GM23338 (cell line): ENCODE measurements at regions not wholly inside any gene's neighbourhood (a gene's known extent, or its start where the extent isn't known, plus 50 kb on each side); places are given as distances from the start of the nearest gene placed in this dataset.

Experiments used
- ATAC-seq: fragments of 200-7000 bp; cut with Tn5 transposase; 3 replicates; pipeline ENCODE4 v1.9.1; 2020
- DNase-seq: peaks from one replicate; pipeline ENCODE4 v3.0.0-alpha.2; 2015; ENCODE audit warnings: low spot score
- H2AFZ ChIP-seq: fragments of 200-600 bp; sonication (generic); 2 replicates; pipeline ENCODE4 v1.8.0; 2016; ENCODE audit warnings: antibody characterized with exemption, mild to moderate bottlenecking, moderate library complexity
- H3F3A ChIP-seq: fragments of 200-600 bp; sonication (generic); replicated peaks from 2 replicates; pipeline ENCODE4 v1.8.0; 2017; ENCODE audit warnings: antibody characterized with exemption, mixed run types, low read depth
- H3K27ac ChIP-seq: fragments of 200-600 bp; sonication (generic); 2 replicates; pipeline ENCODE4 v1.6.1; 2016; ENCODE audit warnings: low read depth
- H3K27me3 ChIP-seq: fragments of 200-600 bp; sonication (generic); 2 replicates; pipeline ENCODE4 v1.8.0; 2016; ENCODE audit warnings: mild to moderate bottlenecking, mixed run types, moderate library complexity; ENCODE audit not compliant: insufficient read depth
- H3K36me3 ChIP-seq: fragments of 200-600 bp; sonication (generic); 2 replicates; pipeline ENCODE4 v1.8.0; 2016; ENCODE audit warnings: mild to moderate bottlenecking; ENCODE audit not compliant: insufficient read depth
- H3K4me1 ChIP-seq: fragments of 200-600 bp; sonication (generic); 2 replicates; pipeline ENCODE4 v1.8.0; 2016; ENCODE audit warnings: mild to moderate bottlenecking, moderate library complexity; ENCODE audit not compliant: insufficient read depth
- H3K4me2 ChIP-seq: fragments of 200-600 bp; sonication (generic); 2 replicates; pipeline ENCODE4 v1.7.1; 2017; ENCODE audit warnings: mixed run types
- H3K4me3 ChIP-seq: fragments of 200-600 bp; sonication (generic); 2 replicates; pipeline ENCODE4 v1.6.1; 2016; ENCODE audit warnings: mixed run types
- H3K79me2 ChIP-seq: fragments of 200-600 bp; sonication (generic); replicated peaks from 2 replicates; pipeline ENCODE4 v1.8.0; 2017; ENCODE audit warnings: mild to moderate bottlenecking; ENCODE audit not compliant: insufficient read depth
- H3K9me2 ChIP-seq: fragments of 200-600 bp; sonication (generic); 2 replicates; pipeline ENCODE4 v1.8.0; 2017; ENCODE audit not compliant: insufficient read depth
- H4K20me1 ChIP-seq: fragments of 200-600 bp; sonication (generic); replicated peaks from 2 replicates; pipeline ENCODE4 v1.8.0; 2017; ENCODE audit warnings: mild to moderate bottlenecking; ENCODE audit not compliant: insufficient read depth
- H3K27ac Mint-ChIP-seq: 2 replicates; pipeline ENCODE4 v1.8.0; 2020; ENCODE audit warnings: inconsistent platforms, mild to moderate bottlenecking, moderate library complexity, mixed read lengths
- H3K27me3 Mint-ChIP-seq: 3 replicates; pipeline ENCODE4 v1.8.0; 2022; ENCODE audit warnings: low read depth, mild to moderate bottlenecking, moderate library complexity, mixed read lengths, inconsistent platforms; ENCODE audit not compliant: insufficient read depth, poor library complexity
- H3K36me3 Mint-ChIP-seq: 3 replicates; pipeline ENCODE4 v1.8.0; 2021; ENCODE audit warnings: low read depth, mild to moderate bottlenecking, inconsistent platforms, moderate library complexity, mixed read lengths
- H3K4me1 Mint-ChIP-seq: 3 replicates; pipeline ENCODE4 v1.8.0; 2020; ENCODE audit warnings: mild to moderate bottlenecking, inconsistent platforms, mixed read lengths
- H3K4me3 Mint-ChIP-seq: 3 replicates; pipeline ENCODE4 v1.8.0; 2021; ENCODE audit warnings: moderate library complexity, mild to moderate bottlenecking, inconsistent platforms, mixed read lengths
- H3K9me3 Mint-ChIP-seq: 3 replicates; pipeline ENCODE4 v1.8.0; 2020; ENCODE audit warnings: moderate library complexity, mild to moderate bottlenecking, inconsistent platforms, mixed read lengths
- CREB1 ChIP-seq: fragments of 250-450 bp; sonication (Bioruptor Pico); IDR thresholded peaks from 2 replicates; pipeline ENCODE4 v1.5.0; 2020; ENCODE audit warnings: low read depth, mild to moderate bottlenecking, moderate library complexity
- EZH2phosphoT487 ChIP-seq: fragments of 200-600 bp; sonication (generic); IDR thresholded peaks from one replicate; pipeline ENCODE4 v1.8.1; 2018; ENCODE audit warnings: antibody characterized with exemption; ENCODE audit not compliant: unreplicated experiment
- NANOG ChIP-seq: IDR thresholded peaks from 2 replicates; pipeline ENCODE4 v1.6.1; 2016; ENCODE audit warnings: antibody characterized with exemption, borderline replicate concordance
- REST ChIP-seq: IDR thresholded peaks from one replicate; pipeline ENCODE4 v1.6.1; 2018; ENCODE audit warnings: antibody characterized with exemption; ENCODE audit not compliant: unreplicated experiment
- STAT1 ChIP-seq: IDR thresholded peaks from one replicate; pipeline ENCODE4 v1.6.1; 2016; ENCODE audit warnings: antibody characterized with exemption; ENCODE audit not compliant: unreplicated experiment
- ZNF462 ChIP-seq: fragments of 250-450 bp; sonication (Bioruptor Pico); IDR thresholded peaks from 2 replicates; pipeline ENCODE4 v1.5.0; 2020; ENCODE audit warnings: mild to moderate bottlenecking, moderate library complexity

- Histone ChIP-seq H2AFZ (peak overlapping the region; percentile 100), H4K20me1 (no peaks in the 10 kb centered on the region), H3K9me2 (no peaks in the 10 kb centered on the region), H3F3A (no peaks in the 10 kb centered on the region), H3K4me2 (peak overlapping the region; percentile 93), H3K27ac (no peak overlapping the region), H3K36me3 (no peaks in the 10 kb centered on the region), H3K27me3 (peaks cover 42% of the 10 kb centered on the region), H3K4me3 (peak overlapping the region; percentile 65), H3K79me2 (no peaks in the 10 kb centered on the region), H3K4me1 (peaks cover 8% of the 10 kb centered on the region)
- H3K36me3 Mint-ChIP-seq = no peaks in the 10 kb centered on the region
- DNase-seq (no peak), ATAC-seq (no peak)
- H3K4me3 Mint-ChIP-seq = 0 out of 3 replicates have a peak overlapping the region, but pooled peaks have one; percentile 9
- TF ChIP-seq NANOG = no peak
- TF ChIP-seq CREB1 (CRISPR knock-in tag) = no peak
- no peak for TF ChIP-seq STAT1
- no peak for TF ChIP-seq ZNF462 (CRISPR knock-in tag)
- TF ChIP-seq REST = no peak
- TF ChIP-seq EZH2phosphoT487 = no peak
- H3K27me3 Mint-ChIP-seq = peaks cover 13% of the 10 kb centered on the region
- no peak overlapping the region for H3K27ac Mint-ChIP-seq
- H3K4me1 Mint-ChIP-seq = peaks cover 10% of the 10 kb centered on the region; the same call in 2 of the 3 replicates
- H3K9me3 Mint-ChIP-seq = no peaks in the 10 kb centered on the region
Observed at GRCh38 chr6:40755749-40756452, 168.7 kb upstream of the LRFN2 start.
